WTC11 (cell line): ENCODE measurements at regions not wholly inside any gene's neighbourhood (a gene's known extent, or its start where the extent isn't known, plus 50 kb on each side); places are given as distances from the start of the nearest gene placed in this dataset.

Experiments
- ATAC-seq: fragments of 200-7000 bp; cut with Tn5 transposase; 2 replicates; pipeline ENCODE4 v1.10.0; 2021; ENCODE audit warnings: mild to moderate bottlenecking, moderate library complexity
- CTCF ChIA-PET: fragments of 300-600 bp; sonication (Branson Sonifier 250); formaldehyde crosslinking; loops from one replicate; lab custom pipeline; 2021; ENCODE audit warnings: antibody characterized with exemption; lab: Charles Lee
- POLR2A ChIA-PET: fragments of 350-600 bp; sonication (Branson Sonifier 250); formaldehyde crosslinking; loops from one replicate; lab custom pipeline; 2021; ENCODE audit warnings: antibody characterized with exemption; lab: Charles Lee
- DNase-seq: peaks from one replicate; pipeline ENCODE4 v3.0.0; 2021; ENCODE audit warnings: low spot score
- H3K27ac Mint-ChIP-seq: 2 replicates; pipeline ENCODE4 v1.8.0; 2021; ENCODE audit warnings: mixed read lengths
- H3K27me3 Mint-ChIP-seq: 2 replicates; pipeline ENCODE4 v1.8.0; 2021; ENCODE audit warnings: low read depth, mild to moderate bottlenecking, moderate library complexity, mixed read lengths
- H3K36me3 Mint-ChIP-seq: 2 replicates; pipeline ENCODE4 v1.8.0; 2021; ENCODE audit warnings: mixed read lengths
- H3K4me1 Mint-ChIP-seq: 2 replicates; pipeline ENCODE4 v1.8.0; 2022; ENCODE audit warnings: mixed read lengths
- H3K4me3 Mint-ChIP-seq: 2 replicates; pipeline ENCODE4 v1.8.0; 2021; ENCODE audit warnings: mild to moderate bottlenecking, moderate library complexity, mixed read lengths
- H3K9me3 Mint-ChIP-seq: 2 replicates; pipeline ENCODE4 v1.8.0; 2021; ENCODE audit warnings: mixed read lengths
- AFF4 ChIP-seq: sonication (generic); formaldehyde crosslinking; IDR thresholded peaks from 2 replicates; pipeline ENCODE4 v1.8.1; 2023; ENCODE audit warnings: mild to moderate bottlenecking, missing genetic modification reagents, borderline replicate concordance
- CDX4 ChIP-seq: fragments of 250-450 bp; sonication (Bioruptor Pico); IDR thresholded peaks from 2 replicates; pipeline ENCODE4 v1.9.0; 2021; ENCODE audit warnings: moderate library complexity, mild to moderate bottlenecking, inconsistent platforms, borderline replicate concordance
- FOXK1 ChIP-seq: sonication (generic); formaldehyde crosslinking; IDR thresholded peaks from 2 replicates; pipeline ENCODE4 v1.8.0; 2022; ENCODE audit warnings: mild to moderate bottlenecking, moderate library complexity, missing genetic modification reagents
- FOXP4 ChIP-seq: sonication (generic); formaldehyde crosslinking; IDR thresholded peaks from 2 replicates; pipeline ENCODE4 v1.8.0; 2022; ENCODE audit warnings: mild to moderate bottlenecking, missing genetic modification reagents
- IRF2 ChIP-seq: sonication (generic); formaldehyde crosslinking; IDR thresholded peaks from 2 replicates; pipeline ENCODE4 v1.8.0; 2022; ENCODE audit warnings: low read depth, missing genetic modification reagents, borderline replicate concordance
- MYBL2 ChIP-seq: sonication (generic); formaldehyde crosslinking; IDR thresholded peaks from 2 replicates; pipeline ENCODE4 v1.8.1; 2023; ENCODE audit warnings: mild to moderate bottlenecking, moderate library complexity, missing genetic modification reagents
- NFE2L1 ChIP-seq: sonication (generic); formaldehyde crosslinking; IDR thresholded peaks from 2 replicates; pipeline ENCODE4 v1.8.1; 2023; ENCODE audit warnings: missing genetic modification reagents
- NR2C2 ChIP-seq: sonication (generic); formaldehyde crosslinking; IDR thresholded peaks from 2 replicates; pipeline ENCODE4 v1.8.0; 2022; ENCODE audit warnings: mild to moderate bottlenecking, missing genetic modification reagents
- TCF7 ChIP-seq: sonication (generic); formaldehyde crosslinking; IDR thresholded peaks from 2 replicates; pipeline ENCODE4 v1.8.0; 2022; ENCODE audit warnings: mild to moderate bottlenecking, low read depth, missing genetic modification reagents, moderate library complexity
- ZBTB21 ChIP-seq: sonication (generic); formaldehyde crosslinking; IDR thresholded peaks from 2 replicates; pipeline ENCODE4 v1.8.1; 2023; ENCODE audit warnings: mild to moderate bottlenecking, missing genetic modification reagents, borderline replicate concordance
- TF ChIP-seq, protein P1 (sequence below): sonication (generic); formaldehyde crosslinking; IDR thresholded peaks from 2 replicates; pipeline ENCODE4 v1.8.1; 2022; ENCODE audit warnings: mild to moderate bottlenecking, missing genetic modification reagents, moderate library complexity, borderline replicate concordance
- TF ChIP-seq, protein P2 (sequence below): sonication (generic); formaldehyde crosslinking; IDR thresholded peaks from 2 replicates; pipeline ENCODE4 v1.8.1; 2023; ENCODE audit warnings: mild to moderate bottlenecking, missing genetic modification reagents
- TF ChIP-seq, protein P3 (sequence below): sonication (generic); formaldehyde crosslinking; IDR thresholded peaks from 2 replicates; pipeline ENCODE4 v1.8.0; 2023; ENCODE audit warnings: mild to moderate bottlenecking, missing genetic modification reagents
- TF ChIP-seq, protein P4 (sequence below): sonication (generic); formaldehyde crosslinking; IDR thresholded peaks from 2 replicates; pipeline ENCODE4 v1.8.1; 2022; ENCODE audit warnings: low read depth, missing genetic modification reagents, borderline replicate concordance

- peaks cover 2% of the 10 kb centered on the region; the same call in 1 of the 2 replicates for H3K27me3 Mint-ChIP-seq
- POLR2A ChIA-PET, result no interaction called here
- DNase-seq (no peak), ATAC-seq (no peak)
- no peak overlapping the region for H3K27ac Mint-ChIP-seq
- TF ChIP-seq, protein P1, sequence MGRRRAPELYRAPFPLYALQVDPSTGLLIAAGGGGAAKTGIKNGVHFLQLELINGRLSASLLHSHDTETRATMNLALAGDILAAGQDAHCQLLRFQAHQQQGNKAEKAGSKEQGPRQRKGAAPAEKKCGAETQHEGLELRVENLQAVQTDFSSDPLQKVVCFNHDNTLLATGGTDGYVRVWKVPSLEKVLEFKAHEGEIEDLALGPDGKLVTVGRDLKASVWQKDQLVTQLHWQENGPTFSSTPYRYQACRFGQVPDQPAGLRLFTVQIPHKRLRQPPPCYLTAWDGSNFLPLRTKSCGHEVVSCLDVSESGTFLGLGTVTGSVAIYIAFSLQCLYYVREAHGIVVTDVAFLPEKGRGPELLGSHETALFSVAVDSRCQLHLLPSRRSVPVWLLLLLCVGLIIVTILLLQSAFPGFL (CRISPR knock-in tag), result no peak
- TF ChIP-seq FOXK1 (CRISPR knock-in tag) (no peak), NR2C2 (CRISPR knock-in tag) (no peak), ZBTB21 (CRISPR knock-in tag) (no peak), TCF7 (no peak), AFF4 (CRISPR knock-in tag) (no peak), FOXP4 (CRISPR knock-in tag) (no peak), NFE2L1 (CRISPR knock-in tag) (no peak)
- TF ChIP-seq, protein P2, sequence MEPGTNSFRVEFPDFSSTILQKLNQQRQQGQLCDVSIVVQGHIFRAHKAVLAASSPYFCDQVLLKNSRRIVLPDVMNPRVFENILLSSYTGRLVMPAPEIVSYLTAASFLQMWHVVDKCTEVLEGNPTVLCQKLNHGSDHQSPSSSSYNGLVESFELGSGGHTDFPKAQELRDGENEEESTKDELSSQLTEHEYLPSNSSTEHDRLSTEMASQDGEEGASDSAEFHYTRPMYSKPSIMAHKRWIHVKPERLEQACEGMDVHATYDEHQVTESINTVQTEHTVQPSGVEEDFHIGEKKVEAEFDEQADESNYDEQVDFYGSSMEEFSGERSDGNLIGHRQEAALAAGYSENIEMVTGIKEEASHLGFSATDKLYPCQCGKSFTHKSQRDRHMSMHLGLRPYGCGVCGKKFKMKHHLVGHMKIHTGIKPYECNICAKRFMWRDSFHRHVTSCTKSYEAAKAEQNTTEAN, result no peak
- TF ChIP-seq, protein P3, sequence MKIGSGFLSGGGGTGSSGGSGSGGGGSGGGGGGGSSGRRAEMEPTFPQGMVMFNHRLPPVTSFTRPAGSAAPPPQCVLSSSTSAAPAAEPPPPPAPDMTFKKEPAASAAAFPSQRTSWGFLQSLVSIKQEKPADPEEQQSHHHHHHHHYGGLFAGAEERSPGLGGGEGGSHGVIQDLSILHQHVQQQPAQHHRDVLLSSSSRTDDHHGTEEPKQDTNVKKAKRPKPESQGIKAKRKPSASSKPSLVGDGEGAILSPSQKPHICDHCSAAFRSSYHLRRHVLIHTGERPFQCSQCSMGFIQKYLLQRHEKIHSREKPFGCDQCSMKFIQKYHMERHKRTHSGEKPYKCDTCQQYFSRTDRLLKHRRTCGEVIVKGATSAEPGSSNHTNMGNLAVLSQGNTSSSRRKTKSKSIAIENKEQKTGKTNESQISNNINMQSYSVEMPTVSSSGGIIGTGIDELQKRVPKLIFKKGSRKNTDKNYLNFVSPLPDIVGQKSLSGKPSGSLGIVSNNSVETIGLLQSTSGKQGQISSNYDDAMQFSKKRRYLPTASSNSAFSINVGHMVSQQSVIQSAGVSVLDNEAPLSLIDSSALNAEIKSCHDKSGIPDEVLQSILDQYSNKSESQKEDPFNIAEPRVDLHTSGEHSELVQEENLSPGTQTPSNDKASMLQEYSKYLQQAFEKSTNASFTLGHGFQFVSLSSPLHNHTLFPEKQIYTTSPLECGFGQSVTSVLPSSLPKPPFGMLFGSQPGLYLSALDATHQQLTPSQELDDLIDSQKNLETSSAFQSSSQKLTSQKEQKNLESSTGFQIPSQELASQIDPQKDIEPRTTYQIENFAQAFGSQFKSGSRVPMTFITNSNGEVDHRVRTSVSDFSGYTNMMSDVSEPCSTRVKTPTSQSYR (CRISPR knock-in tag), result no peak
- no peak overlapping the region for H3K4me3 Mint-ChIP-seq
- CTCF ChIA-PET, result no interaction called here
- peaks cover 9% of the 10 kb centered on the region for H3K4me1 Mint-ChIP-seq
- H3K9me3 Mint-ChIP-seq, result peaks cover 70% of the 10 kb centered on the region
- peaks cover 26% of the 10 kb centered on the region for H3K36me3 Mint-ChIP-seq
Measured at GRCh38 chr3:67832817-67833216, 178.4 kb upstream of the SUCLG2 start.

DNA sequence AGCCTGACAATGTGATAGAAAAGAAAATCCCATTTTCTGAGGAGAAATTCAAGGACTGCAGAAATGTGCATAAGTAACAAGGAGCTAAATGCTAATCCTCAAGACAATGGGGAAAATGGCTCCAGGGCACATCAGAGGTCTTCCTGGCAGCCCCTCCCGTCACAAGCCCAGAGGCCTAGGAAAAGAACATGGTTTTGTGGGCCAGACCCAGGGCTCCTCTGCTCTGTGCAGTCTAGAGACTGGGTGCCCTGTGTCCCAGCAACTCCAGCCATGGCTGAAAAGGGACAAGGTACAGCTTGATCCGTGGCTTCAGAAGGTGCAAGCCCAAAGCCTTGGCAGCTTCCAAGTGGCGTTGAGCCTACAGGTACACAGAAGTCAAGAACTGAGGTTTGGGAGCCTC is 176.8 kb upstream of the SUCLG2 start:
- no peak for ATAC-seq
- Mint-ChIP-seq H3K27me3 (peaks cover 2% of the 10 kb centered on the region; the same call in 1 of the 2 replicates), H3K27ac (no peak overlapping the region)

More for the DNA sequence above, 176.8 kb upstream of the SUCLG2 start:
- no peak for DNase-seq
- Mint-ChIP-seq H3K9me3 (peaks cover 61% of the 10 kb centered on the region), H3K4me1 (peaks cover 9% of the 10 kb centered on the region), H3K4me3 (no peak overlapping the region), H3K36me3 (peaks cover 26% of the 10 kb centered on the region)
- ChIA-PET CTCF (interaction anchor here (1.0 kb wide), 1 partner anchor 11 kb away, joined by 3 read pairs; no protein-coding TSS in a partner anchor), POLR2A (no interaction called here)
- TF ChIP-seq CDX4, result no peak
- no peak for TF ChIP-seq MYBL2 (CRISPR knock-in tag)
- TF ChIP-seq IRF2 (CRISPR knock-in tag), result no peak
- TF ChIP-seq, protein P4, sequence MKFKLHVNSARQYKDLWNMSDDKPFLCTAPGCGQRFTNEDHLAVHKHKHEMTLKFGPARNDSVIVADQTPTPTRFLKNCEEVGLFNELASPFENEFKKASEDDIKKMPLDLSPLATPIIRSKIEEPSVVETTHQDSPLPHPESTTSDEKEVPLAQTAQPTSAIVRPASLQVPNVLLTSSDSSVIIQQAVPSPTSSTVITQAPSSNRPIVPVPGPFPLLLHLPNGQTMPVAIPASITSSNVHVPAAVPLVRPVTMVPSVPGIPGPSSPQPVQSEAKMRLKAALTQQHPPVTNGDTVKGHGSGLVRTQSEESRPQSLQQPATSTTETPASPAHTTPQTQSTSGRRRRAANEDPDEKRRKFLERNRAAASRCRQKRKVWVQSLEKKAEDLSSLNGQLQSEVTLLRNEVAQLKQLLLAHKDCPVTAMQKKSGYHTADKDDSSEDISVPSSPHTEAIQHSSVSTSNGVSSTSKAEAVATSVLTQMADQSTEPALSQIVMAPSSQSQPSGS (CRISPR knock-in tag), result no peak
